GM10248 (cell line): ENCODE measurements at regions not wholly inside any gene's neighbourhood (a gene's known extent, or its start where the extent isn't known, plus 50 kb on each side); places are given as distances from the start of the nearest gene placed in this dataset.

Experiments
- CTCF ChIA-PET: fragments of 300-600 bp; sonication (Branson Sonifier 250); formaldehyde crosslinking; extraction: SDS; loops from one replicate; lab custom pipeline; 2021; ENCODE audit warnings: antibody characterized with exemption; lab: Yijun Ruan, JAX
- POLR2A ChIA-PET: fragments of 350-650 bp; sonication (Branson Sonifier 250); formaldehyde crosslinking; extraction: SDS; loops from one replicate; lab custom pipeline; 2020; ENCODE audit warnings: antibody characterized with exemption; lab: Yijun Ruan, JAX
- DNase-seq: peaks from one replicate; pipeline ENCODE4 v3.0.0; 2012; ENCODE audit errors: extremely low spot score
- CTCF ChIP-seq: IDR thresholded peaks from 2 replicates; pipeline ENCODE4 v1.5.1; 2012; ENCODE audit warnings: mild to moderate bottlenecking, low read depth; ENCODE audit errors: extremely low read depth, missing control alignments, control extremely low read depth

GRCh38 chr20:20839771-20840170 is 127.3 kb upstream of the RALGAPA2 start:
- no peak for TF ChIP-seq CTCF
- POLR2A ChIA-PET, result no interaction called here
- DNase-seq, result no peak
- CTCF ChIA-PET, result interaction anchor here (3.1 to 7.3 kb wide), 3 partner anchors 15 to 666 kb away, joined by 20 to 28 read pairs (median 23); no protein-coding TSS in a partner anchor

- ChIA-PET POLR2A (no interaction called here), CTCF (interaction anchor here (0.9 to 7.3 kb wide), 19 partner anchors 9 to 784 kb away, joined by 3 to 47 read pairs (median 5); no protein-coding TSS in a partner anchor)
- DNase-seq, result peak; percentile 58
- TF ChIP-seq CTCF, result peak; percentile 64
Measured at GRCh38 chr20:20837574-20838021, 125.2 kb upstream of the RALGAPA2 start.

GRCh38 chr20:20836836-20837235 is 124.4 kb upstream of the RALGAPA2 start:
- TF ChIP-seq CTCF, result no peak
- DNase-seq, result no peak
- CTCF ChIA-PET, result interaction anchor here (1.0 to 7.3 kb wide), 15 partner anchors 9 to 785 kb away, joined by 3 to 47 read pairs (median 5); no protein-coding TSS in a partner anchor
- POLR2A ChIA-PET, result no interaction called here

GRCh38 chr20:20835897-20836296 is 123.5 kb upstream of the RALGAPA2 start:
- DNase-seq, result no peak
- CTCF ChIA-PET, result interaction anchor here (0.6 to 7.3 kb wide), 9 partner anchors 10 to 674 kb away, joined by 3 to 47 read pairs (median 8); no protein-coding TSS in a partner anchor
- no peak for TF ChIP-seq CTCF
- POLR2A ChIA-PET, result no interaction called here

GRCh38 chr20:20834008-20834407 is 121.6 kb upstream of the RALGAPA2 start:
- ChIA-PET POLR2A (no interaction called here), CTCF (interaction anchor here (1.4 to 7.3 kb wide), 4 partner anchors 9 to 671 kb away, joined by 3 to 47 read pairs (median 17); no protein-coding TSS in a partner anchor)
- DNase-seq, result no peak
- TF ChIP-seq CTCF, result no peak

GRCh38 chr20:20832715-20833114 is 120.3 kb upstream of the RALGAPA2 start:
- CTCF ChIA-PET, result interaction anchor here (0.6 to 5.6 kb wide), 7 partner anchors 8 to 782 kb away, joined by 3 to 47 read pairs (median 3); no protein-coding TSS in a partner anchor
- DNase-seq, result no peak
- no peak for TF ChIP-seq CTCF
- POLR2A ChIA-PET, result no interaction called here
